WTC11 (cell line): ENCODE measurements at regions not wholly inside any gene's neighbourhood (a gene's known extent, or its start where the extent isn't known, plus 50 kb on each side); places are given as distances from the start of the nearest gene placed in this dataset.

Source experiments
- CTCF ChIP-seq: fragments of 200-600 bp; IDR thresholded peaks from 2 replicates; pipeline ENCODE4 v1.8.0; 2022; ENCODE audit warnings: antibody characterized with exemption
- FOXJ3 ChIP-seq: sonication (generic); formaldehyde crosslinking; IDR thresholded peaks from 2 replicates; pipeline ENCODE4 v1.9.0; 2021; ENCODE audit warnings: missing genetic modification reagents, mild to moderate bottlenecking, borderline replicate concordance
- FOXP4 ChIP-seq: sonication (generic); formaldehyde crosslinking; IDR thresholded peaks from 2 replicates; pipeline ENCODE4 v1.8.0; 2022; ENCODE audit warnings: mild to moderate bottlenecking, missing genetic modification reagents
- HMGXB4 ChIP-seq: sonication (generic); formaldehyde crosslinking; IDR thresholded peaks from 2 replicates; pipeline ENCODE4 v1.8.1; 2023; ENCODE audit warnings: mild to moderate bottlenecking, moderate library complexity, missing genetic modification reagents
- MAX ChIP-seq: sonication (generic); formaldehyde crosslinking; IDR thresholded peaks from 2 replicates; pipeline ENCODE4 v1.8.0; 2022; ENCODE audit warnings: mild to moderate bottlenecking, missing genetic modification reagents
- SMAD3 ChIP-seq: sonication (generic); formaldehyde crosslinking; IDR thresholded peaks from 2 replicates; pipeline ENCODE4 v1.8.0; 2022; ENCODE audit warnings: missing genetic modification reagents, mild to moderate bottlenecking, borderline replicate concordance
- SMAD4 ChIP-seq: sonication (generic); formaldehyde crosslinking; IDR thresholded peaks from 2 replicates; pipeline ENCODE4 v1.8.0; 2022; ENCODE audit warnings: mild to moderate bottlenecking, missing genetic modification reagents
- SP1 ChIP-seq: sonication (generic); formaldehyde crosslinking; conservative IDR thresholded peaks from 2 replicates; pipeline ENCODE4 v1.8.1; 2022; ENCODE audit warnings: missing genetic modification reagents
- ZBTB43 ChIP-seq: sonication (generic); formaldehyde crosslinking; IDR thresholded peaks from 2 replicates; pipeline ENCODE4 v1.8.1; 2023; ENCODE audit warnings: mild to moderate bottlenecking, missing genetic modification reagents
- ZNF121 ChIP-seq: sonication (generic); formaldehyde crosslinking; IDR thresholded peaks from 2 replicates; pipeline ENCODE4 v1.8.0; 2023; ENCODE audit warnings: missing genetic modification reagents

- TF ChIP-seq SMAD3 (CRISPR knock-in tag) (no peak), CTCF (no peak), ZBTB43 (CRISPR knock-in tag) (no peak), ZNF121 (CRISPR knock-in tag) (no peak), FOXJ3 (CRISPR knock-in tag) (no peak), MAX (no peak), FOXP4 (no peak), SP1 (CRISPR knock-in tag) (no peak), HMGXB4 (CRISPR knock-in tag) (no peak), SMAD4 (CRISPR knock-in tag) (no peak)
These were observed 182.8 kb downstream of the SH2D4B start for GRCh38 chr10:80720549-80720948.
